ENCODE measurements at regions not wholly inside any gene's neighbourhood (a gene's known extent, or its start where the extent isn't known, plus 50 kb on each side); places are given as distances from the start of the nearest gene placed in this dataset.

DNA sequence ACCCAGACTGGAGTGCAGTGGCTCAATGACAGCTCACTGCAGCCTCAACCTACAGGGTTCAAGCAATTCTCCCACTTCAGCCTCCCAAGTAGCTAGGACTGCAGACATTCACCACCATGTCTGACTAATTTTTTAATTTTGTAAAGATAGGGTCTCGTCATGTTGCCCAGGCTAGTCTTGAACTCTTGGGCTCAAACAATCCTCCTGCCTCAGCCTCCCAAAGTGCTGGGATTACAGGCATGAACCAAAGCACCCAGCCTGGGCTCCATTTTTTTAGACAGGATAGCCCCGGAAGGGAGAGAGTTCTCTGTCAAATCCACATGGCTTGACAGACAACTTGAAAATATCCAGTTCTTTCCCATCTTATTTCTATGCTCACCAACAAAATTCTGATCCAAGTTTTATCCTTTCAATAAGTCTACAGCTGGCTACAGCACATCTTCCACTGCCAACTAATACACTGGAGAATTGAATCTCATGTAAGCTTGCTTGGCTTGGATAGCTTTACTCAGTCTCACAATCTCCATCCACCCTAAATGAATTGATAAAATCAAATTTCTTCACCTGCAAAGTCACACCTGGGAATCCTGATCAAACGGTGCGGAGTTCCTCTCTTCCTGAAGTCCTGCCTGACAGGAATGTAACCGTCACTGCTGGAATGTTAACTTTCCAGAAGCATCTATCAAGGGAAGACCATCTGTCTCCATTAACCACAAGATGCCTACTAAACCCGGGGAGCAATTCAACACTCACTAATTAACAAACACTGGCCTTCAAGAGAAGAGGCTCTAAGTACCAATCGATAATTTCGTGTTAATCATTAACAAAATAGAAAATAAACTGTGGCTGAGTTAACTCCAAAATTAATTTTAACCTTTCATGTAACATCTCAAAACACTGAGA, 239.7 kb upstream of the MKLN1 start:
- TF ChIP-seq CTCF (IDR thresholded peaks at IDR 0.05 in 4 of 5, conservative IDR thresholded peaks at IDR 0.05 in 1 of 5) = no peak
- no peak for TF ChIP-seq POLR2A (IDR thresholded peaks at IDR 0.05)

All from gastrocnemius medialis (tissue), 4 donors.